Stomach (tissue), 8 donors: ENCODE measurements at regions not wholly inside any gene's neighbourhood (a gene's known extent, or its start where the extent isn't known, plus 50 kb on each side); places are given as distances from the start of the nearest gene placed in this dataset.

Experiments
- DNase-seq, 2 donors: peaks; one replicate each; pipeline versions ENCODE4 v3.0.0 to v3.0.0-alpha.2; 2013 to 2019
- H3K27ac ChIP-seq, 5 donors: fragments of 200-600 bp in 4 of 5; sonication (generic) in 4 of 5; one replicate each; pipeline ENCODE4 v1.5.1; 2013 to 2019; ENCODE audit warnings: mild to moderate bottlenecking in 1 of 5, moderate library complexity in 1 of 5
- H3K27me3 ChIP-seq, 3 donors: fragments of 200-600 bp; sonication (generic); one replicate each; pipeline ENCODE4 v1.5.1; 2017 to 2019; ENCODE audit warnings: mixed run types in 1 of 3
- H3K36me3 ChIP-seq, 4 donors: fragments of 200-600 bp; sonication (generic); 1 replicate in 3 of 4; 2 replicates in 1 of 4; pipeline ENCODE4 v1.5.1; 2016 to 2019
- H3K4me1 ChIP-seq, 4 donors: fragments of 200-600 bp; sonication (generic); one replicate each; pipeline ENCODE4 v1.5.1; 2016 to 2019
- H3K4me3 ChIP-seq, 4 donors: fragments of 200-600 bp; sonication (generic) in 3 of 4; one replicate each; pipeline ENCODE4 v1.5.1; 2016 to 2019; ENCODE audit warnings: mild to moderate bottlenecking in 1 of 4
- H3K9me3 ChIP-seq, 4 donors: fragments of 200-600 bp; sonication (generic); one replicate each; pipeline ENCODE4 v1.5.1; 2016 to 2019
- EP300 ChIP-seq: sonication (generic); formaldehyde crosslinking; IDR thresholded peaks from one replicate; pipeline ENCODE4 v1.6.1; 2017; ENCODE audit warnings: antibody characterized with exemption
- POLR2A ChIP-seq, 4 donors: fragments of 450-650 bp; IDR thresholded peaks; one replicate each; pipeline ENCODE4 v1.6.1; 2016; ENCODE audit warnings: antibody characterized with exemption in 4 of 4, control low read depth in 2 of 4, mild to moderate bottlenecking in 1 of 4, moderate library complexity in 1 of 4
- POLR2AphosphoS5 ChIP-seq, 3 donors: sonication (generic); formaldehyde crosslinking; IDR thresholded peaks; one replicate each; pipeline ENCODE4 v1.6.1; 2016; ENCODE audit warnings: antibody characterized with exemption in 3 of 3
- WGBS, 5 donors: extraction: QIAGEN DNeasy Blood & Tissue Kit in 3 of 5; methylation state at CpG; one replicate each; pipeline versions ENCODE4 v1.1.5 to v1.1.7; 2013 to 2018; 5-methylcytosine and 5-hydroxymethylcytosine counted together
- intact Hi-C: fragments of 100-400 bp; cut with DNase I; formaldehyde crosslinking; loops from one replicate; pipeline ENCODE4 v1.15.1; 2023; ENCODE audit warnings: low total_unique reads
- TF ChIP-seq, protein P1 (sequence below), 7 experiments: fragments of 450-650 bp in 4 of 7; fragments of 200-600 bp in 3 of 7; sonication (generic) in 3 of 7; IDR thresholded peaks; one replicate each; pipeline ENCODE4 v1.5.1; 2016 to 2019; ENCODE audit warnings: antibody characterized with exemption in 7 of 7, control low read depth in 2 of 7, mild to moderate bottlenecking in 1 of 7
- donor health status: healthy with polysubstance abuse.
- donor health status: Bipolar disorder and iron deficiency.
- donor health status: healthy.

DNA sequence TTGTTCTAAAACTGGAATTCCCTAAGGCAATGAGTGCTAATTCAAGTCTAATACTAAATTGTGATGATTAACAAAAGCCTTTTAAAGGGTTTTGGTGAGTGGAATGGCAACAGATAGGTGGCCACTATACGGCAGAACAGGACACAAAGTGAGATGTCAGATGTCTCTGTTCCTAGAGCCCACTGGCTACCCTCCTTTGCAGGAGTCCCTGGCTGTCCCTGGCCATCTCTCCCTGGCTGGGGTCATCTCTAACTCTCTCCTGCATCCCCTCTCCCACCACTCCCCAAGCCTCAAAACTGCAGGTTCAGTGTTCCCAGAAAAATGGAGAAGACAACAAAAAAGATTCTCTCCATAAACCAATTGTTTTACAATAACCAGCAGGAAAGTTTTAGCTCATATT lies 79.2 kb downstream of the MDH1 start:
- no peak for DNase-seq
- Histone ChIP-seq H3K27ac (no peak overlapping the region), H3K9me3 (no peaks in the 10 kb centered on the region), H3K4me3 (no peak overlapping the region), H3K36me3 (no peaks in the 10 kb centered on the region), H3K27me3 (no peaks in the 10 kb centered on the region), H3K4me1 (no peaks in the 10 kb centered on the region)
- intact Hi-C loops, result no loop called here
- TF ChIP-seq EP300 (no peak), POLR2AphosphoS5 (IDR thresholded peaks at IDR 0.05) (no peak)
- WGBS, 5 donors, result 53 to 86% (median 82%) methylated on average over 1 of the region's 1 CpG

DNA sequence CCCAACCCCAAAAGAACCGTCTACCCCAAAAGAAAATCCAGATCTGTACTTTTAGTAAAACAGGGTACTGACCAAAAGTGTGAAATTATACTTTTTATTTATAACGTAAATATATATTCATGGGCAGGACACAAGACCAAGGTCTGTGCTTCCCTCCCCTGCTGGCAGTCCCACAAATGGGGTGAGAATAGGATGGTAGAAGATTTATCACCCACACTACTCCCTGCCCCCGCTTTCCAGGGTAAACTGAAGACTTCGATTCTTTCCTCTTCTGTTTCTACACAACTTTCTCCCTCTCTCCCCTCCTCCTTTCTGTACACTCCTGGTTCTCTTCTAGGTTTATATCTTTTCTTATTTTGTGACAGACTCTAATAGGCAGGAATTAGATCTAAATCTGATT lies 79.7 kb downstream of the MDH1 start:
- Histone ChIP-seq H3K4me1 (no peaks in the 10 kb centered on the region), H3K9me3 (no peaks in the 10 kb centered on the region), H3K4me3 (no peak overlapping the region), H3K27ac (no peak overlapping the region), H3K27me3 (no peaks in the 10 kb centered on the region), H3K36me3 (no peaks in the 10 kb centered on the region)
- no peak for DNase-seq
- intact Hi-C loops, result no loop called here
- no peak for TF ChIP-seq POLR2A (IDR thresholded peaks at IDR 0.05)
- TF ChIP-seq, protein P1, sequence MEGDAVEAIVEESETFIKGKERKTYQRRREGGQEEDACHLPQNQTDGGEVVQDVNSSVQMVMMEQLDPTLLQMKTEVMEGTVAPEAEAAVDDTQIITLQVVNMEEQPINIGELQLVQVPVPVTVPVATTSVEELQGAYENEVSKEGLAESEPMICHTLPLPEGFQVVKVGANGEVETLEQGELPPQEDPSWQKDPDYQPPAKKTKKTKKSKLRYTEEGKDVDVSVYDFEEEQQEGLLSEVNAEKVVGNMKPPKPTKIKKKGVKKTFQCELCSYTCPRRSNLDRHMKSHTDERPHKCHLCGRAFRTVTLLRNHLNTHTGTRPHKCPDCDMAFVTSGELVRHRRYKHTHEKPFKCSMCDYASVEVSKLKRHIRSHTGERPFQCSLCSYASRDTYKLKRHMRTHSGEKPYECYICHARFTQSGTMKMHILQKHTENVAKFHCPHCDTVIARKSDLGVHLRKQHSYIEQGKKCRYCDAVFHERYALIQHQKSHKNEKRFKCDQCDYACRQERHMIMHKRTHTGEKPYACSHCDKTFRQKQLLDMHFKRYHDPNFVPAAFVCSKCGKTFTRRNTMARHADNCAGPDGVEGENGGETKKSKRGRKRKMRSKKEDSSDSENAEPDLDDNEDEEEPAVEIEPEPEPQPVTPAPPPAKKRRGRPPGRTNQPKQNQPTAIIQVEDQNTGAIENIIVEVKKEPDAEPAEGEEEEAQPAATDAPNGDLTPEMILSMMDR (IDR thresholded peaks at IDR 0.05), result no peak
- TF ChIP-seq EP300, result no peak
- WGBS, 5 donors, result 56 to 71% (median 63%) methylated on average over 4 of the region's 4 CpGs

DNA sequence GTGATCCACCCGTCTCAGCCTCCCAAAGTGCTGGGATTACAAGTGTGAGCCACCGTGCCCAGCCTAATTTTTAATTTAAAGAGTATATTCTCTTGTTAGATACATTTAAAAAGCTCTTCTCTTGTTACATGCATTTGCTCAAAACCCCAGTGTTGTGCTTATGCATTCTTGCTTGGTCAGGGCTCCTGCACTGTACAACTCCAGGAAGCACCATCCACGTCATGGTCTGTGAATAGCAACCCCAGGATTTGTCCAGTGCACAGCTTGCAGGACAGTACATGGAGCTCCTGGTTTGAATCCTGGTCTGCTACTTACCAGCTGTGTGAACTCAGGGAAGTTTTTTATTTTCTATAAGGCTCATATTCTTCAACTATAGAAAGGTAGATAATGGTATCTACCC lies 80.8 kb downstream of the MDH1 start:
- no peak for TF ChIP-seq POLR2AphosphoS5 (IDR thresholded peaks at IDR 0.05)
- Histone ChIP-seq H3K36me3 (no peaks in the 10 kb centered on the region), H3K4me3 (no peak overlapping the region), H3K27me3 (no peaks in the 10 kb centered on the region), H3K9me3 (no peaks in the 10 kb centered on the region), H3K27ac (no peak overlapping the region), H3K4me1 (peaks cover 0 to 5% (median 0%) of the 10 kb centered on the region in 4 donors)
- DNase-seq, result no peak
- intact Hi-C loops, result no loop called here
- WGBS, 5 donors, result 75 to 86% (median 84%) methylated on average over 3 of the region's 3 CpGs

- intact Hi-C loops, result no loop called here
- Histone ChIP-seq H3K4me3 (no peak overlapping the region), H3K9me3 (no peaks in the 10 kb centered on the region), H3K27me3 (no peaks in the 10 kb centered on the region), H3K27ac (no peak overlapping the region), H3K4me1 (peaks cover 0 to 5% (median 0%) of the 10 kb centered on the region in 4 donors), H3K36me3 (no peaks in the 10 kb centered on the region)
- TF ChIP-seq POLR2AphosphoS5 (IDR thresholded peaks at IDR 0.05) (no peak), EP300 (no peak), POLR2A (IDR thresholded peaks at IDR 0.05) (no peak)
- TF ChIP-seq, protein P1 (IDR thresholded peaks at IDR 0.05), result no peak
- no peak for DNase-seq
- WGBS, 5 donors, result 32 to 65% (median 50%) methylated on average over 4 of the region's 4 CpGs
Measured at GRCh38 chr2:63673865-63674533, 85.2 kb downstream of the MDH1 start.

DNA sequence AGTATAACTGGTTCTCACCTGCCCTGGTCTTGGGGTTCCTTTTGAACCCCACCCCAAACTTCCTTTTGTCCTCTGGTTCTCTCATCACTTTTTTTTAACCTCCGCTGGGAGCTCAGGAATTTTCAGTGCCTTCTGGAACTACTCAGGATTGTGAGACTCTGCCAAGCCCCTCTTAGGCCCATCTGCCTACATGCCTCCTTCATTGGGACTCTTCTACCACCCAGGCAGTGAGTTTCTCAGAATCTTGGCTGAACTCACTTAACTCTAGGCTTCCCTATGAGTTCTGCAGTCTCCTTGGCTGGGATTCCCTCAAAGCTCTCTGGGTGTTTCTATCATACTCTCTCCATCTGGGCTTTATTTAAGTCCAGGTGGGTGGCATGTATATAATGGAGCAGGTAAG lies 86.3 kb downstream of the MDH1 start:
- intact Hi-C loops, result no loop called here
- 64 to 96% (median 79%) methylated on average over 1 of the region's 1 CpG for WGBS, 5 donors
- no peaks in the 10 kb centered on the region for H3K27me3 ChIP-seq
- no peaks in the 10 kb centered on the region for H3K9me3 ChIP-seq
- H3K4me1 ChIP-seq, result peaks cover 0 to 5% (median 0%) of the 10 kb centered on the region in 4 donors
- H3K36me3 ChIP-seq, result no peaks in the 10 kb centered on the region
- H3K4me3 ChIP-seq, result no peak overlapping the region
- peak in 1 of 2 donors; percentile 21 for DNase-seq
- TF ChIP-seq POLR2AphosphoS5 (IDR thresholded peaks at IDR 0.05) (no peak), EP300 (no peak), POLR2A (IDR thresholded peaks at IDR 0.05) (no peak)
- TF ChIP-seq, protein P1 (IDR thresholded peaks at IDR 0.05), result no peak
- H3K27ac ChIP-seq, result no peak overlapping the region
